Loucy (cell line): ENCODE measurements at regions not wholly inside any gene's neighbourhood (a gene's known extent, or its start where the extent isn't known, plus 50 kb on each side); places are given as distances from the start of the nearest gene placed in this dataset.

Experiments used
- H2AFZ ChIP-seq: fragments of 200-600 bp; sonication (generic); 2 replicates; pipeline ENCODE4 v1.6.0; 2016; ENCODE audit warnings: antibody characterized with exemption, mild to moderate bottlenecking, low read length, moderate library complexity
- H3F3A ChIP-seq: fragments of 200-600 bp; 2 replicates; pipeline ENCODE4 v1.6.0; 2016; ENCODE audit warnings: antibody characterized with exemption, low read depth, mild to moderate bottlenecking
- H3K27me3 ChIP-seq: fragments of 200-600 bp; sonication (generic); 2 replicates; pipeline ENCODE4 v1.6.1; 2014; ENCODE audit warnings: low read length, mild to moderate bottlenecking; ENCODE audit not compliant: insufficient read depth, poor library complexity, severe bottlenecking
- H3K36me3 ChIP-seq: fragments of 200-600 bp; sonication (generic); 2 replicates; pipeline ENCODE4 v1.6.1; 2016; ENCODE audit warnings: low read length; ENCODE audit not compliant: insufficient read depth
- H3K4me1 ChIP-seq: fragments of 200-600 bp; sonication (generic); 2 replicates; pipeline ENCODE4 v1.5.1; 2014; ENCODE audit warnings: low read length, mild to moderate bottlenecking; ENCODE audit not compliant: insufficient read depth, poor library complexity, severe bottlenecking
- H3K4me2 ChIP-seq: fragments of 200-600 bp; sonication (generic); 2 replicates; pipeline ENCODE4 v1.6.0; 2014; ENCODE audit warnings: antibody characterized with exemption, low read length, low read depth, mild to moderate bottlenecking; ENCODE audit not compliant: poor library complexity, severe bottlenecking
- H3K4me3 ChIP-seq: fragments of 200-600 bp; sonication (generic); 2 replicates; pipeline ENCODE4 v1.5.1; 2014; ENCODE audit warnings: low read length, mild to moderate bottlenecking, mixed read lengths; ENCODE audit not compliant: poor library complexity, severe bottlenecking
- H3K79me2 ChIP-seq: fragments of 200-600 bp; sonication (generic); 2 replicates; pipeline ENCODE4 v1.6.1; 2014; ENCODE audit warnings: low read length; ENCODE audit not compliant: insufficient read depth
- H3K9ac ChIP-seq: fragments of 200-600 bp; sonication (generic); 2 replicates; pipeline ENCODE4 v1.6.0; 2014; ENCODE audit warnings: mild to moderate bottlenecking, low read depth, low read length, moderate library complexity; ENCODE audit not compliant: poor library complexity, severe bottlenecking
- H3K9me2 ChIP-seq: fragments of 200-600 bp; sonication (generic); replicated peaks from 2 replicates; pipeline ENCODE4 v1.6.1; 2016; ENCODE audit warnings: low read depth, low read length, mixed read lengths
- H3K9me3 ChIP-seq: fragments of 200-600 bp; sonication (generic); 2 replicates; pipeline ENCODE4 v1.6.1; 2014; ENCODE audit warnings: mild to moderate bottlenecking, antibody characterized with exemption, low read length, low read depth; ENCODE audit not compliant: insufficient read depth
- H4K20me1 ChIP-seq: fragments of 200-600 bp; sonication (generic); 2 replicates; pipeline ENCODE4 v1.6.0; 2014; ENCODE audit warnings: antibody characterized with exemption, low read length, mild to moderate bottlenecking; ENCODE audit not compliant: insufficient read depth, poor library complexity, severe bottlenecking
- CTCF ChIP-seq: fragments of 200-600 bp; sonication (generic); conservative IDR thresholded peaks from 2 replicates; pipeline ENCODE4 v1.5.1; 2014; ENCODE audit warnings: mild to moderate bottlenecking, antibody characterized with exemption, low read length
- EZH2phosphoT487 ChIP-seq: fragments of 200-600 bp; IDR thresholded peaks from 2 replicates; pipeline ENCODE4 v1.6.1; 2018; ENCODE audit warnings: antibody characterized with exemption, mild to moderate bottlenecking, moderate library complexity, borderline replicate concordance

GRCh38 chr11:11755871-11756270 lies 85.9 kb upstream of the USP47 start:
- TF ChIP-seq CTCF: no peak
- no peak for TF ChIP-seq EZH2phosphoT487
- Histone ChIP-seq H3K9ac (no peak overlapping the region), H2AFZ (no peak overlapping the region), H3K9me3 (no peaks in the 10 kb centered on the region), H4K20me1 (no peaks in the 10 kb centered on the region), H3K27me3 (no peaks in the 10 kb centered on the region), H3K36me3 (no peaks in the 10 kb centered on the region), H3F3A (no peaks in the 10 kb centered on the region), H3K4me1 (no peaks in the 10 kb centered on the region), H3K4me2 (no peak overlapping the region), H3K4me3 (no peak overlapping the region), H3K9me2 (no peaks in the 10 kb centered on the region), H3K79me2 (no peaks in the 10 kb centered on the region)

- Histone ChIP-seq H3K27me3 (no peaks in the 10 kb centered on the region), H3K9me2 (no peaks in the 10 kb centered on the region), H3K9me3 (no peaks in the 10 kb centered on the region), H2AFZ (no peak overlapping the region), H4K20me1 (no peaks in the 10 kb centered on the region), H3K79me2 (no peaks in the 10 kb centered on the region), H3K4me2 (no peak overlapping the region), H3K9ac (no peak overlapping the region), H3K4me3 (no peak overlapping the region), H3K36me3 (no peaks in the 10 kb centered on the region), H3K4me1 (no peaks in the 10 kb centered on the region), H3F3A (no peaks in the 10 kb centered on the region)
- TF ChIP-seq EZH2phosphoT487 (no peak), CTCF (no peak)
Measured at GRCh38 chr11:11752679-11753078, 89.1 kb upstream of the USP47 start.

GRCh38 chr11:11750017-11750878 lies 91.5 kb upstream of the USP47 start:
- TF ChIP-seq EZH2phosphoT487: no peak
- TF ChIP-seq CTCF: no peak
- Histone ChIP-seq H2AFZ (no peak overlapping the region), H3K27me3 (no peaks in the 10 kb centered on the region), H3K9me2 (no peaks in the 10 kb centered on the region), H3K36me3 (no peaks in the 10 kb centered on the region), H3K79me2 (no peaks in the 10 kb centered on the region), H4K20me1 (no peaks in the 10 kb centered on the region), H3K4me3 (no peak overlapping the region), H3K4me2 (no peak overlapping the region), H3K9ac (no peak overlapping the region), H3K4me1 (no peaks in the 10 kb centered on the region), H3K9me3 (no peaks in the 10 kb centered on the region), H3F3A (no peaks in the 10 kb centered on the region)
